ENCODE measurements at regions not wholly inside any gene's neighbourhood (a gene's known extent, or its start where the extent isn't known, plus 50 kb on each side); places are given as distances from the start of the nearest gene placed in this dataset.

DNA sequence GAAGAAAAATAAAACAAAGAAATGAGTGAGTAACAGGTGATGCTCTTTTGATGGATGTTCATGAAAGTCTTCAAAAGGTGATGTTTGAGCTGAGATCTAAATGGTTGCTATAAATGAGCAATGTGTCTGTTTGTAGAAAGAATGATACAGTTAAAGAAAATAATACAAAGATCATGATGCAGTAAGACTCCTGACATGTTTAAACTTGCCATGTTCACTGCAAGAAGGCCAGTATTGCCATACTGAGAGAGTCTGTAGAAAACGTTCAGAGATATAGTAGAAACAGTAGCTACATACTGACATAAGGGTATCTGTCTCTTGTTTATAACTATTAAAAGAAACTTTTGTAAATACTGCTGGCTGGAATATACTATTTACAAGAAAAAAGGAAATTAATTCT lies 1609.2 kb upstream of the ACO1 start:
- no peaks in the 10 kb centered on the region for H3F3A ChIP-seq (ENCODE audit: insufficient read depth, low read length)
- H3K4me3 ChIP-seq (ENCODE audit: low read length): no peak overlapping the region
- no peaks in the 10 kb centered on the region for H3K27me3 ChIP-seq (replicated peaks; ENCODE audit: insufficient read depth, low read length)
- no peaks in the 10 kb centered on the region for H3K4me1 ChIP-seq (ENCODE audit: low read length)
- H4K20me1 ChIP-seq (ENCODE audit: insufficient read depth, low read length): no peaks in the 10 kb centered on the region
- no peaks in the 10 kb centered on the region for H3K9me3 ChIP-seq (replicated peaks; ENCODE audit: insufficient read depth, low read length)
- DNase-seq: no peak
- H3K79me2 ChIP-seq (ENCODE audit: low read length): no peaks in the 10 kb centered on the region
- H3K9me2 ChIP-seq (replicated peaks; ENCODE audit: insufficient read depth, low read length): no peaks in the 10 kb centered on the region
- H3K4me2 ChIP-seq (ENCODE audit: low read depth, low read length): no peak overlapping the region
- no peak overlapping the region for H3K9ac ChIP-seq (ENCODE audit: low read length)
- TF ChIP-seq EZH2 (optimal IDR thresholded peaks at IDR 0.05; ENCODE audit: low read depth, low read length) (no peak), EZH2phosphoT487 (IDR thresholded peaks at IDR 0.05; ENCODE audit: low read length) (no peak), CTCF (IDR thresholded peaks at IDR 0.05; ENCODE audit: low read length) (no peak)
- no peak overlapping the region for H2AFZ ChIP-seq (ENCODE audit: low read length)
- H3K36me3 ChIP-seq (replicated peaks; ENCODE audit: insufficient read depth, low read length): no peaks in the 10 kb centered on the region
- no peak overlapping the region for H3K27ac ChIP-seq (ENCODE audit: low read length)

DNA sequence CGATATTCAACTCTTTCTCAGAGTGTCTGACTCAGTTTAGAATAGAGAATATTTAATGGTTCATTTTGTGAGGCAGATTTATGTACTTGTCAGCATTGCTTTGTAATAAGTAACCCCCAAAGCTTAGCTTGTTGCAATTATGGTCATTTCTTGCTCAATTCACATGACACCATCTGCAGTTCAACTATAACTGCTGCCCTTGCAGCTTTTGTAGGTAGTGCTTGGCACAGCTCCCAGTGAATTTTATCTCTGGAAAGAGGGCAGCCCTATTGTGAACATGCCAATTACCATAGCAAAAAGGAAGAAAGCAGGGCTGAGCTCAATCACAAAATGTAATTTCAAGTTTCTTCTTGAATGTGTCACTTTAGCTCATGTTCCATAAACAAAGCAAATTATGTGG lies 1587.7 kb upstream of the ACO1 start:
- H3K9me2 ChIP-seq (replicated peaks; ENCODE audit: insufficient read depth, low read length): no peaks in the 10 kb centered on the region
- no peak overlapping the region for H3K9ac ChIP-seq (ENCODE audit: low read length)
- H3K4me3 ChIP-seq (ENCODE audit: low read length): no peak overlapping the region
- H4K20me1 ChIP-seq (ENCODE audit: insufficient read depth, low read length): no peaks in the 10 kb centered on the region
- H3K27ac ChIP-seq (ENCODE audit: low read length): no peak overlapping the region
- no peaks in the 10 kb centered on the region for H3K4me1 ChIP-seq (ENCODE audit: low read length)
- no peaks in the 10 kb centered on the region for H3K9me3 ChIP-seq (replicated peaks; ENCODE audit: insufficient read depth, low read length)
- H3K4me2 ChIP-seq (ENCODE audit: low read depth, low read length): no peak overlapping the region
- no peaks in the 10 kb centered on the region for H3K27me3 ChIP-seq (replicated peaks; ENCODE audit: insufficient read depth, low read length)
- H2AFZ ChIP-seq (ENCODE audit: low read length): no peak overlapping the region
- no peaks in the 10 kb centered on the region for H3F3A ChIP-seq (ENCODE audit: insufficient read depth, low read length)
- H3K79me2 ChIP-seq (ENCODE audit: low read length): no peaks in the 10 kb centered on the region
- no peak for DNase-seq
- H3K36me3 ChIP-seq (replicated peaks; ENCODE audit: insufficient read depth, low read length): no peaks in the 10 kb centered on the region
- TF ChIP-seq EZH2phosphoT487 (IDR thresholded peaks at IDR 0.05; ENCODE audit: low read length) (no peak), EZH2 (optimal IDR thresholded peaks at IDR 0.05; ENCODE audit: low read depth, low read length) (no peak), CTCF (IDR thresholded peaks at IDR 0.05; ENCODE audit: low read length) (no peak)

- Histone ChIP-seq H3K27ac (ENCODE audit: low read length) (no peak overlapping the region), H3K27me3 (replicated peaks; ENCODE audit: insufficient read depth, low read length) (no peaks in the 10 kb centered on the region), H3K4me2 (ENCODE audit: low read depth, low read length) (no peak overlapping the region), H4K20me1 (ENCODE audit: insufficient read depth, low read length) (no peaks in the 10 kb centered on the region), H2AFZ (ENCODE audit: low read length) (no peak overlapping the region), H3K9ac (ENCODE audit: low read length) (no peak overlapping the region), H3K36me3 (replicated peaks; ENCODE audit: insufficient read depth, low read length) (no peaks in the 10 kb centered on the region), H3K9me2 (replicated peaks; ENCODE audit: insufficient read depth, low read length) (no peaks in the 10 kb centered on the region), H3F3A (ENCODE audit: insufficient read depth, low read length) (no peaks in the 10 kb centered on the region), H3K9me3 (replicated peaks; ENCODE audit: insufficient read depth, low read length) (no peaks in the 10 kb centered on the region), H3K79me2 (ENCODE audit: low read length) (no peaks in the 10 kb centered on the region), H3K4me3 (ENCODE audit: low read length) (no peak overlapping the region), H3K4me1 (ENCODE audit: low read length) (no peaks in the 10 kb centered on the region)
- no peak for DNase-seq
- TF ChIP-seq EZH2phosphoT487 (IDR thresholded peaks at IDR 0.05; ENCODE audit: low read length) (no peak), EZH2 (optimal IDR thresholded peaks at IDR 0.05; ENCODE audit: low read depth, low read length) (no peak), CTCF (IDR thresholded peaks at IDR 0.05; ENCODE audit: low read length) (no peak)
Measured at GRCh38 chr9:30799527-30800101, 1584.8 kb upstream of the ACO1 start.
